Mesodermal cell (in vitro differentiated cells): ENCODE measurements at regions not wholly inside any gene's neighbourhood (a gene's known extent, or its start where the extent isn't known, plus 50 kb on each side); places are given as distances from the start of the nearest gene placed in this dataset.
"Not testable (repeated sequence)": the region's sequence is repeated elsewhere in the genome, so short reads cannot be mapped to it uniquely, and the experiment has no call there.

Experiments used
- H3K27ac ChIP-seq: 2 replicates; pipeline ENCODE4 v1.7.0; 2013; ENCODE audit warnings: mild to moderate bottlenecking, low read depth, low read length, moderate library complexity; ENCODE audit not compliant: severe bottlenecking
- H3K36me3 ChIP-seq: 2 replicates; pipeline ENCODE4 v1.7.1; 2013; ENCODE audit warnings: mild to moderate bottlenecking, low read length, moderate library complexity; ENCODE audit not compliant: control insufficient read depth, insufficient read depth
- H3K4me1 ChIP-seq: one replicate; pipeline ENCODE4 v1.7.1; 2013; ENCODE audit warnings: mild to moderate bottlenecking, low read length; ENCODE audit not compliant: insufficient read depth, control insufficient read depth, poor library complexity, severe bottlenecking
- H3K4me3 ChIP-seq: 2 replicates; pipeline ENCODE4 v1.7.0; 2013; ENCODE audit warnings: low read length, control low read depth, mild to moderate bottlenecking; ENCODE audit not compliant: insufficient read depth, poor library complexity, severe bottlenecking; ENCODE audit errors: extremely low read depth
- H3K9me3 ChIP-seq: 2 replicates; pipeline ENCODE4 v1.7.1; 2013; ENCODE audit warnings: mild to moderate bottlenecking, low read length, moderate library complexity; ENCODE audit not compliant: control insufficient read depth
- WGBS, 2 experiments: methylation state at CpG; one replicate each; pipeline ENCODE4 v1.1.5; 2013; ENCODE audit warnings: missing lambda C conversion rate in 2 of 2; ENCODE audit not compliant: insufficient coverage in 2 of 2; 5-methylcytosine and 5-hydroxymethylcytosine counted together

- WGBS, 2 experiments, result 83 to 86% methylated on average over 1 of the region's 2 CpGs
- Histone ChIP-seq H3K9me3 (no peaks in the 10 kb centered on the region), H3K27ac (no peak overlapping the region), H3K4me3 (no peak overlapping the region), H3K4me1 (no peaks in the 10 kb centered on the region), H3K36me3 (no peaks in the 10 kb centered on the region)
Measured at GRCh38 chr1:112833806-112834205, 118.7 kb upstream of the PPM1J start.

GRCh38 chr1:112832259-112832658 is 117.1 kb upstream of the PPM1J start:
- H3K27ac ChIP-seq, H3K4me1 ChIP-seq, H3K36me3 ChIP-seq, H3K4me3 ChIP-seq, H3K9me3 ChIP-seq: not testable (repeated sequence)
- 91 to 94% methylated on average over 7 to 8 of the region's 8 CpGs for WGBS, 2 experiments

DNA sequence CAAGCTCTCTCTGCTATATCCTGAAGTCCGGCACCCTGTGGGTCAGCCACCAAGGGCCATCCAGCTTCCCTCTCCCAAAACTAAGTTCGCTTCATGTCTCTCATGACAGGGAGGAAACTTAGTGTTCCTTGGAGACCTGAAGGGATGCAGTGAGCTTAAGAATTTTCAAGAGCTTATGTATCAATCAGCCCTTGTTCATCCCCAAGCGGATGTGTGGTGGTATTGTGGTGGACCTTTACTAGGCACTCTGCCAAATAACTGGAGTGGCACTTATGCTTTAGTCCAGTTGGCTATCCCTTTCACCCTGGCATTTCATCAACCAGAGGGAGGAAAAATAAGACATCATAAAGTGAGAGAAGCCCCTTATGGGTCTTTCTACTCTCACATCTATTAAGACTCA is 114.6 kb upstream of the PPM1J start:
- 88 to 100% methylated on average over 1 of the region's 3 CpGs for WGBS, 2 experiments
- not testable (repeated sequence) for H3K9me3 ChIP-seq, H3K4me1 ChIP-seq, H3K27ac ChIP-seq, H3K36me3 ChIP-seq, H3K4me3 ChIP-seq

DNA sequence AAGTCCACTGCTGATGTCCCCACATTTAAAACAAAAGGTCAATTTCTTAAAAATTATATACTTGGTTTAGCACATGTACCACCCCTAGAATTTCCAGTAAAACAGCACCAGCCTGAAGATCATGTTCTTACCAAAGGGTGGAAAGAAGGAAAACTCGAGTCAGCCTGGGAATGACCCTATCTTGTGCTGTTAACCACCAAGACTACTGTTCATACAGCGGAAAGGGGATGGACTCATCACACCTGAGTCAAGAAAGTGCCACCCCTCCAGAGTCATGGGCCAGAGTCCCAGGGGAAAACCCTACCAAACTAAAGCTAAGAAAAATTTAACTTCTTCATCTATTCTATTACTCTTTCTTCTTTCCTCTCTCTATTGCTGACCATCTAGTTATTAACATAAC is 113.6 kb upstream of the PPM1J start:
- Histone ChIP-seq H3K4me1 (peaks cover 7% of the 10 kb centered on the region), H3K36me3 (no peaks in the 10 kb centered on the region), H3K9me3 (peaks cover 2% of the 10 kb centered on the region), H3K4me3 (no peak overlapping the region), H3K27ac (no peak overlapping the region)
- WGBS, 2 experiments, result 80 to 100% methylated on average over 1 of the region's 2 CpGs

- H3K4me1 ChIP-seq, H3K27ac ChIP-seq, H3K36me3 ChIP-seq, H3K9me3 ChIP-seq: not testable (repeated sequence)
- WGBS, 2 experiments, result no CpG with 5 or more reads among the region's 1 CpG
- H3K4me3 ChIP-seq, result peak overlapping the region; percentile 2
Measured at GRCh38 chr1:112827391-112827790, 112.3 kb upstream of the PPM1J start.

DNA sequence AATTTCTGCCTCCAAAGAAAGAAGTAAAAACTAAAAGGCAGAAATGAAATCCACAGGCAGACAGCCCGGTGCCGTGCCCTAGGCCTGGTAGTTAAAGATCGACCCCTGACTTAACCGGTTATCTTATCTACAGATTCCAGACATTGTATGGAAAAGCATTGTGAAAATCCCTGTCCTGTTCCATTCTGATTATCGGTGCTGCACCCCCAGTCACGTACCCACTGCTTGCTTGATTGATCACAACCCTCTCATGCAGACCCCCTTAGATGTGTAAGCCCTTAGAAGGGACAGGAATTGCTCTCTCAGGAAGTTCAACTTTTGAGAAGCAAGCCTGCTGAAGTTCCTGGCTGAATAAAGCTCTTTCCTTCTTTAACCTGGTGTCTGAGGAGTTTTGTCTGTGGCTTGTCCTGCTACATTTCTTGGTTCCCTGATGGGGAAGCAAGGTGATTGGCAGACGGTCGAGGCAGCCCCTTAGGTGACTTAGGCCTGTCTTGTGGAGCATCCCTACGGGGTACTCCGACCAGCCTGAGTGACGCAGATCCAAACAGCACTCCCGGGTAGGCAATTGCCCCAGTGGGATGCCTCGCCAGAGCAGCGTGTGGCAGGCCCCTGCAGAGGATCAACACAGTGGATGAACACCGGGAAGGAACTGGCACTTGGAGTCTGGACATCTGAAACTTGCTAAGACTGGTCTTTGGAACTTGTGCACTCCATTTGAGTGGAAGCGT is 111.2 kb upstream of the PPM1J start:
- Histone ChIP-seq H3K4me3 (no peak overlapping the region), H3K36me3 (no peaks in the 10 kb centered on the region), H3K27ac (peak overlapping the region; percentile 76), H3K4me1 (peaks cover 12% of the 10 kb centered on the region), H3K9me3 (peaks cover 5% of the 10 kb centered on the region)
- 78 to 80% methylated on average over 13 to 16 of the region's 16 CpGs for WGBS, 2 experiments

GRCh38 chr1:112825563-112826216 is 110.6 kb upstream of the PPM1J start:
- peaks cover 13% of the 10 kb centered on the region for H3K4me1 ChIP-seq
- 64 to 78% methylated on average over 6 of the region's 7 CpGs for WGBS, 2 experiments
- not testable (repeated sequence) for H3K9me3 ChIP-seq, H3K4me3 ChIP-seq, H3K36me3 ChIP-seq
- H3K27ac ChIP-seq, result peak overlapping the region; percentile 76

DNA sequence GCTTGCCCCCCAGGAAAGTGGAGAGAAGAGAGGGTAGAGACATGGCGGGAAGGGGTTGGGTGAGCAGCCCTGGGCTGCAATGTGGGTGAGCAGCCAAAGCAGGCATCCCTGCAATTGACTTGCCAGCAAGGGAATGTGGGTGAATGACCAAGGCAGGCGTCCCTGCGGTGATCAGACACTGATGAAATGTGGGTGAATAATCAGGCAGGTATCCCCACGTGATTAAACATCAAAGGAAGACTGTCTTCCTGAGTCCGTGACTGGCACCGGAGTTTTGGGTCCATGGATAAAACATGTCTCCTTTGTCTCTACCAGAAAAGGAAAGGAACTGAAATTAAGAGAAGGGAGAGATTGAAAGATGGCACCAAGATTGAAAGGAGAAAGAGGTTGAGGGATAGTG is 109.9 kb upstream of the PPM1J start:
- H3K9me3 ChIP-seq, H3K4me3 ChIP-seq, H3K27ac ChIP-seq, H3K36me3 ChIP-seq: not testable (repeated sequence)
- 87 to 88% methylated on average over 6 of the region's 6 CpGs for WGBS, 2 experiments
- peaks cover 13% of the 10 kb centered on the region for H3K4me1 ChIP-seq

GRCh38 chr1:112821307-112822063 is 106.4 kb upstream of the PPM1J start:
- 72 to 73% methylated on average over 7 of the region's 7 CpGs for WGBS, 2 experiments
- not testable (repeated sequence) for H3K27ac ChIP-seq
- H3K4me1 ChIP-seq, result peaks cover 21% of the 10 kb centered on the region

DNA sequence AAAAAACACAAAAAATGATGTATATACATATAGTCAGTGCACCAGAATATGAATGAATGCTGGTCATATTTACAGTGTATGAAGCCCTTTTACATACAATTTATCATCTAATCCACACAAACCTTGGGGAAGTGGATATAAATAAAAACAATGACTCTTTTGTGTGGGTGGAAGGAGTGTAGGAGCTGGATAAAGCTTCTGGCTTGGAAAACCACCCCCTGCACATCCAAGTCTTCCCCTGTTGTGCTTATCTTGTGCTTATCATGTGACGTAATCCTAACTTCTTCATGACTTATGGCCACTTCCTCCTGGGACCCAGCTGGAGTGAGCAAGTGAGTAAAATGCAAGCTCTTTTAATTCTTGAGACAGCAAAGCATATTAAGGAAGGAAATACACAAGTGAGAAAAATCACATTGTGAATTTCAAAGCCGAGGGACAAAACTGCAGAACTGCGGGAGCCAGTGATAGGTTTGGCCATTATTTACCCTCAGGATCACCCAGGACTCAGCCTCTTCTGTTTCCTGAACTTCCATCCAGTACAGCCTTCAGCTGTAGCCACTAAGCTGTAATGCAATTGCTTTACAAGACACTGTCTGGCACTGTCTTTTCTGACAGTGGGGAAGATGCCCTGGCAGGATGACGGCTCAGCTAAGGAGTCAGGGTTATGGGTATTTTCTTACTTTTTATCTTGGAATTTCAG is 104.0 kb upstream of the PPM1J start:
- Histone ChIP-seq H3K4me3 (no peak overlapping the region), H3K9me3 (peaks cover 5% of the 10 kb centered on the region), H3K4me1 (peaks cover 17% of the 10 kb centered on the region), H3K36me3 (no peaks in the 10 kb centered on the region), H3K27ac (peak overlapping the region; percentile 71)
- 61 to 63% methylated on average over 2 to 4 of the region's 4 CpGs for WGBS, 2 experiments

More at GRCh38 chr1:112821307-112822063, 106.4 kb upstream of the PPM1J start:
- H3K36me3 ChIP-seq, H3K4me3 ChIP-seq, H3K9me3 ChIP-seq: not testable (repeated sequence)
